K562 (cell line): ENCODE measurements at regions not wholly inside any gene's neighbourhood (a gene's known extent, or its start where the extent isn't known, plus 50 kb on each side); places are given as distances from the start of the nearest gene placed in this dataset.

Source experiments
- ATAC-seq: fragments of 200-7000 bp; cut with Tn5 transposase; 3 replicates; pipeline ENCODE4 v1.9.1; 2020; ENCODE audit warnings: moderate library complexity
- BruUV-seq: library from RNA; stranded (reverse); fragments of 400-500 nt; replicated peaks from 2 replicates; lab custom pipeline; 2021; lab: Mats Ljungman, UMichigan
- CTCF ChIA-PET: fragments of 300-600 bp; formaldehyde crosslinking; extraction: SDS; loops from one replicate; lab custom pipeline; 2021; ENCODE audit warnings: low intra/inter-chr PET ratio; lab: Yijun Ruan, JAX
- POLR2A ChIA-PET: fragments of 300-600, 350-650 bp; sonication (Branson Sonifier 250); formaldehyde crosslinking; extraction: SDS; loops from one replicate; lab custom pipeline; 2021; ENCODE audit warnings: antibody characterized with exemption, inconsistent platforms; lab: Yijun Ruan, JAX
- DNase-seq, 4 experiments: peaks; one replicate each; pipeline versions ENCODE4 v3.0.0 to v3.0.0-alpha.2; 2011 to 2018; ENCODE audit warnings: low spot score in 3 of 4, mixed read lengths in 3 of 4; ENCODE audit errors: extremely low read depth in 1 of 4
- FAIRE-seq: peaks from 2 replicates; lab custom pipeline; 2011; peaks lifted over from hg19 to GRCh38; lab: Jason Lieb, UNC
- H2AFZ ChIP-seq: 2 replicates; pipeline ENCODE4 v1.6.0; 2011; ENCODE audit warnings: low read depth, low read length, control low read depth, inconsistent platforms
- H3K27ac ChIP-seq: fragments of 200-600 bp; 3 replicates; pipeline ENCODE4 v1.8.0; 2011; ENCODE audit warnings: low read depth, mild to moderate bottlenecking, control low read depth, inconsistent platforms, low read length, moderate library complexity, mixed read lengths; ENCODE audit errors: extremely low read depth
- H3K27me3 ChIP-seq, 2 experiments: fragments of 300-600 bp in 1 of 2; 2 replicates in 1 of 2; 3 replicates in 1 of 2; pipeline versions ENCODE4 v1.6.0 to v1.8.0; 2011; ENCODE audit warnings: inconsistent platforms in 2 of 2, low read length in 2 of 2, mild to moderate bottlenecking in 1 of 2, mixed read lengths in 1 of 2, moderate library complexity in 1 of 2; ENCODE audit not compliant: control insufficient read depth in 2 of 2, insufficient read depth in 2 of 2
- H3K36me3 ChIP-seq: fragments of 300-600 bp; 3 replicates; pipeline ENCODE4 v1.8.0; 2011; ENCODE audit warnings: mild to moderate bottlenecking, low read length, inconsistent platforms; ENCODE audit not compliant: control insufficient read depth, insufficient read depth
- H3K4me1 ChIP-seq, 2 experiments: fragments of 200-600 bp in 1 of 2; replicated peaks in 1 of 2; 2 replicates in 1 of 2; 3 replicates in 1 of 2; pipeline versions ENCODE4 v1.5.1 to v1.8.0; 2011; ENCODE audit warnings: inconsistent platforms in 2 of 2, low read length in 2 of 2, mild to moderate bottlenecking in 1 of 2, mixed read lengths in 1 of 2, moderate library complexity in 1 of 2; ENCODE audit not compliant: control insufficient read depth in 2 of 2, insufficient read depth in 2 of 2
- H3K4me2 ChIP-seq: 2 replicates; pipeline ENCODE4 v1.6.1; 2011; ENCODE audit warnings: low read length, control low read depth, inconsistent platforms, mixed read lengths; ENCODE audit not compliant: insufficient read depth
- H3K4me3 ChIP-seq: fragments of 200-600 bp; sonication (generic), shearing (Covaris generic); 2 replicates; pipeline ENCODE4 v1.5.1; 2016; ENCODE audit warnings: control low read depth, inconsistent platforms
- H3K79me2 ChIP-seq: fragments of 200-600 bp; 3 replicates; pipeline ENCODE4 v1.8.0; 2011; ENCODE audit warnings: low read length, inconsistent platforms; ENCODE audit not compliant: control insufficient read depth, insufficient read depth
- H3K9ac ChIP-seq, 2 experiments: 2 replicates each; pipeline versions ENCODE4 v1.6.0 to v1.6.1; 2011; ENCODE audit warnings: low read depth in 2 of 2, low read length in 2 of 2, control low read depth in 1 of 2, inconsistent platforms in 1 of 2, mild to moderate bottlenecking in 1 of 2, mixed read lengths in 1 of 2; ENCODE audit not compliant: insufficient read depth in 1 of 2
- H3K9me1 ChIP-seq: one replicate; pipeline ENCODE4 v1.6.0; 2011; ENCODE audit warnings: inconsistent platforms, mild to moderate bottlenecking, low read length, moderate library complexity; ENCODE audit not compliant: control insufficient read depth, insufficient read depth
- H3K9me3 ChIP-seq: replicated peaks from 2 replicates; pipeline ENCODE4 v1.5.1; 2011; ENCODE audit warnings: low read depth, low read length, inconsistent platforms; ENCODE audit not compliant: control insufficient read depth, insufficient read depth
- H4K20me1 ChIP-seq: replicated peaks from 2 replicates; pipeline ENCODE4 v1.6.1; 2011; ENCODE audit warnings: low read length, inconsistent platforms, mixed read lengths; ENCODE audit not compliant: control insufficient read depth, insufficient read depth
- ARID1B ChIP-seq: fragments of 450-650 bp; IDR thresholded peaks from 2 replicates; pipeline ENCODE4 v1.6.1; 2016; ENCODE audit warnings: antibody characterized with exemption, mild to moderate bottlenecking, inconsistent platforms
- CREB1 ChIP-seq, 2 experiments: sonication (generic) in 1 of 2; formaldehyde crosslinking in 1 of 2; IDR thresholded peaks; 2 replicates each; pipeline versions ENCODE4 v1.6.1 to v1.8.0; 2012 to 2022; ENCODE audit warnings: inconsistent platforms in 1 of 2, mild to moderate bottlenecking in 1 of 2, missing genetic modification reagents in 1 of 2, moderate library complexity in 1 of 2
- ETS2 ChIP-seq: IDR thresholded peaks from 2 replicates; pipeline ENCODE4 v1.6.1; 2016; ENCODE audit warnings: borderline replicate concordance, missing genetic modification characterization, mild to moderate bottlenecking, moderate library complexity, missing compliant biosample characterization; ENCODE audit not compliant: poor library complexity, severe bottlenecking
- HDAC2 ChIP-seq: fragments of 450-650 bp; IDR thresholded peaks from 2 replicates; pipeline ENCODE4 v1.6.1; 2016; ENCODE audit warnings: mild to moderate bottlenecking
- U2AF1 ChIP-seq: fragments of 200-400 bp; formaldehyde crosslinking; optimal IDR thresholded peaks from 2 replicates; pipeline ENCODE3; 2017; ENCODE audit warnings: mild to moderate bottlenecking, low read depth, low read length, moderate library complexity
- ZEB2 ChIP-seq: fragments of 450-650 bp; IDR thresholded peaks from 2 replicates; pipeline ENCODE4 v1.6.1; 2016
- ZFP36 ChIP-seq: fragments of 150-350 bp; IDR thresholded peaks from 2 replicates; pipeline ENCODE4 v1.6.1; 2018; ENCODE audit warnings: low read length, low read depth; ENCODE audit not compliant: partially characterized antibody
- ZNF134 ChIP-seq: fragments of 250-450 bp; sonication (Bioruptor Pico); conservative IDR thresholded peaks from 2 replicates; pipeline ENCODE4 v1.4.0; 2020
- ZNF584 ChIP-seq: fragments of 200-800 bp; sonication (Bioruptor generic); IDR thresholded peaks from 2 replicates; pipeline ENCODE4 v1.6.1; 2016; ENCODE audit warnings: low read depth, mild to moderate bottlenecking, missing genetic modification characterization, missing compliant biosample characterization
- WGBS: fragments of 100-300 bp; shearing (Covaris generic); methylation state at CpG from one replicate; pipeline ENCODE4 v1.1.6; 2016; ENCODE audit warnings: low coverage, mixed read lengths; ENCODE audit not compliant: insufficient coverage; ENCODE audit errors: missing lambda C conversion rate; 5-methylcytosine and 5-hydroxymethylcytosine counted together
- in situ Hi-C: fragments of 300-500 bp; cut with MboI; formaldehyde crosslinking; loops from 4 replicates; pipeline ENCODE4 v1.15.0; 2018; ENCODE audit warnings: inconsistent platforms, mixed read lengths
- intact Hi-C: fragments of 100-400 bp; cut with micrococcal nuclease; formaldehyde crosslinking; loops from 2 replicates; pipeline ENCODE4 v1.14.2; 2022

GRCh38 chr13:79898202-79898826 is 417.4 kb downstream of the NDFIP2 start:
- ATAC-seq (no peak), FAIRE-seq (no peak)
- Histone ChIP-seq H3K27ac (no peak overlapping the region), H3K9me3 (no peaks in the 10 kb centered on the region), H4K20me1 (no peaks in the 10 kb centered on the region), H3K9me1 (no peaks in the 10 kb centered on the region), H3K36me3 (no peaks in the 10 kb centered on the region), H2AFZ (no peak overlapping the region)
- no peak for TF ChIP-seq ZEB2
- no peak for TF ChIP-seq ZNF584
- no peak for TF ChIP-seq ZFP36
- TF ChIP-seq ZNF134 (CRISPR knock-in tag), result no peak
- no peak for TF ChIP-seq HDAC2
- TF ChIP-seq CREB1 (IDR thresholded peaks at IDR 0.05), result no peak
- no peak for TF ChIP-seq CREB1 (CRISPR knock-in tag; IDR thresholded peaks at IDR 0.05)
- TF ChIP-seq, all 486 proteins: peak for 0
- H3K4me3 ChIP-seq, result no peak overlapping the region
- POLR2A ChIA-PET, result no interaction called here
- CTCF ChIA-PET, result no interaction called here
- no peaks in the 10 kb centered on the region for H3K4me1 ChIP-seq
- in situ Hi-C loops (no loop called here), intact Hi-C loops (no loop called here)
- H3K27me3 ChIP-seq, result no peaks in the 10 kb centered on the region
- no peak overlapping the region for H3K9ac ChIP-seq
- 0% methylated on average over 2 of the region's 2 CpGs for WGBS
- H3K4me2 ChIP-seq, result no peak overlapping the region
- no peaks in the 10 kb centered on the region for H3K79me2 ChIP-seq
- BruUV-seq, result no TSS peak
- no peak for DNase-seq

GRCh38 chr13:79896851-79897250 is 415.9 kb downstream of the NDFIP2 start:
- in situ Hi-C loops (no loop called here), intact Hi-C loops (no loop called here)
- no peaks in the 10 kb centered on the region for H3K79me2 ChIP-seq
- no peak overlapping the region for H3K9ac ChIP-seq
- 0% methylated on average over 2 of the region's 2 CpGs for WGBS
- DNase-seq (no peak), ATAC-seq (no peak), FAIRE-seq (no peak)
- H4K20me1 ChIP-seq, result no peaks in the 10 kb centered on the region
- H3K9me1 ChIP-seq, result no peaks in the 10 kb centered on the region
- ChIA-PET CTCF (no interaction called here), POLR2A (interaction anchor here (0.6 kb wide), 1 partner anchor 22 kb away, joined by 3 read pairs; no protein-coding TSS in a partner anchor)
- H3K4me3 ChIP-seq, result no peak overlapping the region
- no peak overlapping the region for H3K27ac ChIP-seq
- BruUV-seq, result no TSS peak
- H3K9me3 ChIP-seq, result no peaks in the 10 kb centered on the region
- no peak overlapping the region for H2AFZ ChIP-seq
- H3K36me3 ChIP-seq, result no peaks in the 10 kb centered on the region
- TF ChIP-seq ARID1B (no peak), ETS2 (tag) (no peak), U2AF1 (no peak)
- H3K4me2 ChIP-seq, result no peak overlapping the region
- H3K4me1 ChIP-seq, result no peaks in the 10 kb centered on the region
- no peaks in the 10 kb centered on the region for H3K27me3 ChIP-seq
